HG03575 (cell line): ENCODE measurements at regions not wholly inside any gene's neighbourhood (a gene's known extent, or its start where the extent isn't known, plus 50 kb on each side); places are given as distances from the start of the nearest gene placed in this dataset.

Experiments used
- ATAC-seq: cut with Tn5 transposase; IDR thresholded peaks from one replicate; pipeline ENCODE4 v1.9.1; 2021; ENCODE audit not compliant: unreplicated experiment, insufficient number of reproducible peaks, low FRiP score; ENCODE audit errors: extremely low read depth

DNA sequence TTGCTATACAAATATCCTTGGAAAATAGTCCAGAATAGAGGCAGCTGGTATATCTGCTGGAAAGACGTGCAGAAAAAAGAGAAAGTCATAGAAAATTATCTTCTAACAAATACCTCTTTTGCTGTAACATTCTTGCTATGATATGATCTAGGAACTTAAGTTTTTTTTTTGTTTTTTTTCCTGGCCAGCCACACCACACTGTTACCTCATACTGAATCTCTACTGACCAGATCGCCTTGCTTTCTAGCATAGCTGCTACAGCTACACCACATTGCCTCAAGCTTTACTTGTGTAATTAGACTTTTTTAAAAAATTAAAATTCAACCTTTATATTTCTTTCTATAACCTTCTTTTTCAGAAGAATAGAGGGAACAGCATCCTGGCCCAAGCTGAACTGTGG lies 142.2 kb upstream of the PRLR start:
- no peak for ATAC-seq

DNA sequence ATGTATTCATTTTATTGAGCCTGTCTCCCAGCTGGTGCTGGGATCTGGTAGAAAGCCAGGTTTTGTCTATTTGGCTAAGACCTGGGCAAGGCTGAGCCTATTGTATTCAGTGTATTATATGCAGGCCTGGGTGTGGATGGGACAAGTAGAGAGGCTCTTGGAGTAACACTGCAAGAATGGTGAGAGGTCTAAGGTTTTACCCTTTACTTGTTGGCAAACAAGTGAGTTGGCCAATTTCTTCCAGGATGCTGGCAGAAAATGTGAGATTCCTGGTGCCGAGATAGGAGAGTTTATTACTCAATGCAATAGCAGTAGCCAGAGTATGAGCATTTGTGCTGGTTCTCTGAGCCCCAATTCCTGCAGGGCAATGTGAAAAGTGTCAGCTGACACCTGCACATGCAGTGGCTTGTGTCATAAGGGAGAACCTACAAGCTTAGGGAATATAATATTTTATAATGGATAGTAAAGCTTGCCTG lies 141.7 kb upstream of the PRLR start:
- ATAC-seq: no peak

DNA sequence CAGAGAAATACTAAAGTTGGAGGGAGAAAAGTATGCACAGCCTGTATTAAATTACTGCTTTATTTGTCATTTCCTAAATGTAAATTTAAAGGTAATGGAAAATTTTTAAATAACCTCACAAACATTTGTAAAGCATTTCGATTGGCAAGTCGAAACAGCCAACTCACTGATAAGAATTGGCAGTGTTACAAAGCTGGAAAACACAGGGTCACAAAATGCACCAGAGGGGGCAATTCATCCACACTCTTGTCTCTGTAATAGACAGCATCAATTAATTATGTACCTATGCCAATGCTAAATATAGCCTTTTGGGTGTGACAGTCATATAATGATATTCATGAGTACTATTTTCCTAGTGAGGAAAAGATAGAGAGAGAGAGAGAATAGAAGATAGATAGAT lies 140.6 kb upstream of the PRLR start:
- no peak for ATAC-seq

DNA sequence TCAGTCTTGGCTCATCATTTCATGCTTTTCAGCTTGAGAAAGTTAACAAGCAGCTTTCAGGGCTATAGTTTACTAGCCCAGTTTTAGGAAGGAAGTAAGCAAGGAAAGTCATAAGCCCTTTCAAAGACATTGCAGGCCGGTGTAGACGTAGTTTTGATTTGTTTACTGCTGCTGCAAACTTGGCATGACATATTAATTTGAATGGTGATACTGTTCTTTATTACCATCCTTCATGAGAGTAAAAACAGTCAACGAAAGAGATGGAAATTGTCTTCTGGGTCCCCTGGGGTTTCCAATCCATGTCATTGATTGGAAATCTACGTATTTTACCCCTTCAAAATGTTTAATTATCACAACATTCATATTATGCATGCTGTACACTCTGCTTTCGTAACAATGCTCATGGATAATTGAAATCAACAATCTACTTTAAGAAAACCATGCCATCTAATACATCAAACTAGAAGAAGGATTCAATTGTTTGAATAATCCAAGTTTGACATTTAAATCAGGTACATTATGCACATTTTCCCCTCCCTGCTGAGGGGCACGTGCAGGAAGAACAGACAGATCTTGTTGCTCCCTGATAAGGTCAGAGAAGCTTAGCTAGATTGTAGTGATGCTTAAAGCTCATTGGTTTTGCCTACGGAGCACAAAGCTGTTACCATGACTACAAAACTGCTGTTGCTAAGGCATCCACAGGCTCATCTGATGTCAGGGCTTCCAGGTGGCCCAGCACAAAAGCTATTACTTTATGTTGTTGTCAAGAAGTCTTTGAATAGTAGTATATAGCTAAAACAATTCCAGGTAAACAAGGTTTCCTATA lies 139.9 kb upstream of the PRLR start:
- no peak for ATAC-seq

DNA sequence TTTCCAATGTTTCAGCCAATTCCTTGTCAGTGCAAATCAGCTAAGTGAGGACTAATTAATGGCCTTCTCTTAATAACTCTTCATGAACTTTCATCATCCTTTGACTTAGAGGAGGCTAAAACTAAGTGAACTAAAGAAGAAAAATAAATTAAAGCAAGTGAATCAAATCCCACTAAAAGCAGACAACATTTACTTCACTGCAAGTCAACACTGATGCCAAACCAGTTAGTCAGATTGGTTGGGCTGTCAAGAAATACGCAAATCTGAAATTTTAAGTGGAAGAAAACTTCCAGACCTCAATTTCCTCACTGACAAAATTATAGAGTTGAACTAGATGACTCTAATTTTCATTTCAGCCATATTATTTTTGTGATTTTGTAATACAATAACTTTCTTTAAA lies 137.2 kb upstream of the PRLR start:
- no peak for ATAC-seq

DNA sequence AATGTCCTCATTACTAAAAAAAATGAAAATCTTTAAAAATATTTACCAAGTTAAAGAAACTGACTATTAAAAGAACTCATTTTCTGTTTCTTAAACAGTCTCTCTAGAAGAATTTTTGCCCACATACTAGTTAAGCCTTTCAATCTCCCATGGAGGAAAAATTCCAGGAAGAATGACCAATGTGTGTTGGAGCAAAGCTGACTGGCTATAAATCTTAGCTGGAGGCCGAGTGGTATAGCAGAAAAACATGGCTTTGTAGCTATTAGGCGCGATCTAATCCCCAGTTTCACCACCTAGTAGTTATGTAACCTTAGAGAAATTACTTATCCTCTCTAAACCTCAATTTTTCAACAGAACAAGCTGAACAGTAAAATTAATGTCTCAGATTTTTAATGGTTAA lies 135.5 kb upstream of the PRLR start:
- no peak for ATAC-seq

DNA sequence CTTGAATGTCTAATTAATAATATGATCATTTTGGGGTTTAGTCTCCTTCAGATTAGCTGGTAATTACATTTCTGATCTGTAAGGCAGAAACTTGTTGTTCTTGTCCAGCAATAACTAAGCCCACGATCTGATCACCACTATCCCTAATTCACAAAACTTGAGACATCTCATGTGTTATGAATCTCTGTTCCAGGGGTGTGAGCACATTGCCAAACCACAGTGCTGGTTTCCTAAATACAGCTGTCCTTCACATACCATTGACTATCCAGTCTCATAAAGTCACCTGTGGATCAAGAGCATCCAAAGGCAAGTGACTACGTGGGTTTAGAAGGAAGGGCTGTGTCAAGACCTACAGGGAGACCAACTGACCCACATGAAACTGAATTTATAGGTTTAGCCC lies 134.1 kb upstream of the PRLR start:
- no peak for ATAC-seq

DNA sequence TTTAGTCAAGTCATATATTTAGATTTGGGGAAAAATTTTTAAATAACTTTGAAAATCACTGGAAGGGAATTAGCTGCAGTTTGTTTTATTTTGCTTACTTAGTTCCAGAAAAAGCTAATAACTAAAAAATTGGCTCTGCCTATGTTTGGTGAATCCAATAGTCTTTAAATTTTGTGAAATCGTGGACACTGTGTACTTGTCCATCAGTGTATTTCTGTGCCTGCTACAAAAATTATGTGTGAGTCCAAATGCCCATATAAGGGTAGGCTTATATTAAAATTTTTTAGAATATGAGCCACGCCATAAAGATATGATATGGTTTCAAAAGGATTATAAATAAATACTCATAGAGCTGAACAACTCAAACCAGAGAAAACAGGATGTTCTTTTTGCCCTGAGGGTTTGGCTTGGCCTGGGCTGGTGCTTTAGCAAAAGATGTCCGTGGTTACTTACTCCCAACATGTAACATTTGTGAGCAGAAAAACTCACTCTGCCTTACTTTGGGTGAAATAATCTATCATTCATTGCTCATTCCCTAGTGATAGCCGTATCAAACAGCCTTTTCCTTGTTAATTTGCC lies 133.2 kb upstream of the PRLR start:
- no peak for ATAC-seq

DNA sequence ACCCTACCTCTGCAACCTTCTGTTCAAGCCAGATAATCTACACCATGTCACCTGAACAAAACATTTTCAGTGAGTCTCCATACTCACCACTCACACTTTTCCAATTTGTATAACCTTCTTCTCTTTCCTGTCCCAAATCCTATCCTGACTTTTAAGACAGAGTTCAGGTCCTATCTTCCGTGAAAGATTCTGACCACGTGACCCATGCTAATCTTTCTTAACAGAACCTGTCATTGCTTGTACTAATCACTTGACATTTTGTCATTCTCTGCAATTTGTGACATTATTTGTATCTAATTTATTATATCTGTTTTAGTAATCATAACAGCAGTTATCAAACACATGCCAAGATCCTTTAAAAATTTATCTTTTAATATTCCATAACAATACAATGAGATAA lies 132.5 kb upstream of the PRLR start:
- ATAC-seq: no peak

DNA sequence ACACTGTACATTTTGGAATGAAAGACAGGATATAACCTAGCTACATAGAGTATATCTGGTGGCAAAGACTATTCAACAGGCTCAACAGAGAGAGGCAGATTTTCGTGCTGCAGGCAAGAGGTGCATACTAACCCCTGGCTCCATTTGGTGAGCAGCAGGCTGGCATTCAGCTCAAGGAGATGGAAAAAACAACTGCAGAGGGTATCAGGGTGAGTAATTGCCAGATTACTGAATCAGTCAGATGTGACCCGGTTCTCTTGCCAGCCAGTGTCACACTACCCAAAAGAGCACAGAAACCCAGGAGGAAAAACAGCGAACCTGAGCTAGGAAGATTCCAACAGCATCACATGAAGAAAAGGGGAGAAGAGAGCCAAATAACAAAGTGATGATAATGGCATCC lies 130.4 kb upstream of the PRLR start:
- no peak for ATAC-seq

DNA sequence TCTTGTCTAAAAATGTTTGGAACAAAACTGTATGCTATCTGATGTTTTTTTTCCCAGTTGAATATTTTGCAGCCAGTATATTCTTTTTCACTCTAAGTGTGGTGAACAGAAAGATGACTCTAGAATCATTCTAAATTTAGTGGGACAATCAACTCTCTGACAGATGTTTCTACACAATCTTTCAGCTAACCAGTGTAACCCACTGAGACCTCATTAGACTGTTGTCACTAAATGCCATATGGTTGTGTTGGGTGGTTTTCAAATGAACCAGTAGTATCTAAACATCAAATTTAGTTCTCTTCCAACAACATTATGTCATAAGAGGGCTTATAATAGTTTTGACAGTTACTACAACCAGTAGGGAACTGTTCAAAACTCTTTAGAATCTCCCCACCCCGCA lies 129.6 kb upstream of the PRLR start:
- no peak for ATAC-seq

DNA sequence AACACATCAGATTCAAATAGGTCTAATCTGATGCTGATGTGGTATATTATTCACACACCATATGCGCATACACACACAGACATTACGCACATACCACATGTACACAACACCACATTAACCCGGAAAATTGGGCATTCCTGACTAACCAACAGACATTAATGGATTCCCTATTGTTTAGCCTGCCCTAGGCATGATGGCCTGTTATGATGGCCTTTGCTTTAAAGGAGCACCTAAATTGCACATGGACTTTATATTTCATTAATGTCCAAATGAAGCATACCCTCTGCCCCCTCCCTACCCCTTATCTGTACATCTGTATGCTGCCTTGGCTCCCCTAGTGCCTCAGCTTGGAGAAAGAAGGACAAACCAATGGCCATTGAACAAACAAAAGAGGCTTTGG lies 127.7 kb upstream of the PRLR start:
- ATAC-seq: no peak

DNA sequence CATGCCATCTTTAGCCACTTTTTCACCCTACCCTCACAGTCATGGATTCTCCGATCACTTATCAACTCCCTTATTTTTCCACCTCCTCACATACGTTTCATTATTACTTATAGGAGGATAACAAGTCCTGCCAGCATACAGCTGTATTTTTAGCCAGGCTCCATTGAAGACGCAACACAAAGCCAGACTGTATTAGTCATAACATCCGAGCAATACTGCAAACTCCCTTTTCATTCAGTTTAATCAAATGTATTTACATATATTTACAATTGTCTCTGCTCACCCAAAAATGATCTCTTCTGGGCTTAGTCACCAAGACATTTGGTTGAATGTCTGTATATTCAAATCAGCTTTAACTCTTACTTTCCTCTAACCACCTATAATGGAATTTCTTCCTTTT lies 126.4 kb upstream of the PRLR start:
- ATAC-seq: no peak

DNA sequence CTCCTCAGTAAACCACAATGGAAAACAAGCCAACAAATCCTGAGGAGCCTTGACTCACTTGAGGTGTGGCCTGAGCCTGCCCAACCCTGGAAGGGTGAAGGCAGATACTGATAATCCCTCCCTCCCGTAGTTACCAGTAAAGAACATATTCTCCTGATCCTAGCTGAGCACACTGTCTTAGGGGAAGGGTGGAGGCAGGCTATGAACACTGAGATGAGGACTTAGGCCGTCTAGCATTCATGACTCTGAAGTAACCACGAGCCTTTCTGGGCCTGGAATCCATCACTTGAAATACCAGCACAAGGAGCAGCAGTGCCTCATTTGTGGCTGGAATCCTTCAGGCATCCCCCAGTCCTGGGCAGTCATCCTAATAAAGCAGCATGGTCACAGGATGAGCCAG lies 124.5 kb upstream of the PRLR start:
- ATAC-seq: no peak

DNA sequence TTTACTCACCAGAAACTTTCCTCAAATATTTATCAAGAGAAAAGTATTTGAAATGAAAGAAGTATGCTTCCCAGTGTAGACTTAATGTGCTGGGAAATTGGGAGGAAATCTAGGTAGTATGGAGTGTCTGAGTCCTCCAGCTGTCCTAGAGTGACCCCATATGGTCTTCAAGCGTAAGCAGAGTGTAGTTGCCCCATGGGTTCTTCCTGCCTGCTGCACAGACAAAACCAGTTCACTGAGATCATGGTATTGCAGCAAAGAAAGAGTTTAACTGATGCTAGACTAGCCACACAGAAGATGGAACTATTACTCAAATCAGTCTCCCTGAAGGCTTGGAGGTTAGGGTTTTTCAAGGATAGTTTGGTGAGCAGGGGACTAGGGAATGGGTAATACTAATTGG lies 114.9 kb upstream of the PRLR start:
- no peak for ATAC-seq

DNA sequence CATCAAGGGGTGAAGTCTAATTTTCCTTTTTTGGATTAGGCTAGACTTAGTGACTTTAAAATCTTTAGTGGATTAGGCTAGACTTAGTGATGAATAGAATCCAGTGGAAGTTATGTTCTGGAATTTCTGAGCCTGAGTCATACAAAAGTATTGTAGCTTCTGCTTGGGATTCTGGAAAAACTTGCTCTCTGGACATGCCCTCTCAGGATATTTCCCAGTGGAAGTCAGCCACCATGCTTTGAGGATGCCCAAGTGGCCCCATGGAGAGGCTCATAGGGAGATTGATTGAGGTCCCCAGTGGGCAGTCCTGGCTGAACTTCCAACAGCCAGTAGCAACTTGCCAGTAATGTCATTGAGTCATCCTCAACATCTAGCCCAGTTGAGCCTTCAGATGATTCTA lies 112.4 kb upstream of the PRLR start:
- no peak for ATAC-seq

DNA sequence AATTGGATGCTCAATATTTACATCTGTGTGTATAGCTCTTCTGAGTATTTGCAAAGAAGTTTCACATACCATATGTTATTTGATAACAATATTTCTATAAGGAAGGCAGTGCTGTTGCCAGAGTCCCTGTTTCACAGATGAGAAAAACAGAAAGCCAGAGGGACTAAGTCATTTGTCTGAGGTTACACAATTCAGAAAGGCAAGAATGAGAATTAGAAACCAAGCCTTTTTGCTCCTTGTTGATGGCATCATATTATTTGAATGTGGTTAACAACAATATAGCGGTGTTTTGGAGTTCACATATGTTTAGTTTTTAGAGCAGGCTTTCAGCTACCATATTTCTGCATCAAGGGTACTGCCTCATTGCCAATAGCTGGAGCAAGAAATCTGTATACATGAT lies 110.9 kb upstream of the PRLR start:
- ATAC-seq: no peak

DNA sequence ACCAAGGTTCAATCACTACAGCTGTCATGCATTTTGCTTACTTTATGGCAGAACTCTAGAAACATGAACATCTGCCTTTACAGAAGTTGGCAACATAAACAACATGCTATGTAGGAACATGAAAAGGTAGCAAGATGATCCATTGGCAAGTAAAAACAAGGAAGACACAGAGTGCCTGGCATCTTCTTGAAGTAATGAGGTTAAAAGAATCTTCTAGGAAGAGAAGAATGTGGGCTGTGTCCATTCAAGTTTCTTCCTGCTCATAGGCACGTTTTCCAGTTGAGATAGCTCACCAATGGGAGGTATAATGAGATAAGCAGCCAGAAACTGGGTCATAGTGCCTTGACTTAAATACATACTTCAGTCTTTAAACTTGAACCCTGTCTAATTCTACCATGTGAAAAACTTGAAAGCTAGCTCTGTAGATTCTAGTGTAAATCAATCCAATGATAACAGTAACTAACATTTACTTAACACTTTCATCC lies 109.4 kb upstream of the PRLR start:
- no peak for ATAC-seq

DNA sequence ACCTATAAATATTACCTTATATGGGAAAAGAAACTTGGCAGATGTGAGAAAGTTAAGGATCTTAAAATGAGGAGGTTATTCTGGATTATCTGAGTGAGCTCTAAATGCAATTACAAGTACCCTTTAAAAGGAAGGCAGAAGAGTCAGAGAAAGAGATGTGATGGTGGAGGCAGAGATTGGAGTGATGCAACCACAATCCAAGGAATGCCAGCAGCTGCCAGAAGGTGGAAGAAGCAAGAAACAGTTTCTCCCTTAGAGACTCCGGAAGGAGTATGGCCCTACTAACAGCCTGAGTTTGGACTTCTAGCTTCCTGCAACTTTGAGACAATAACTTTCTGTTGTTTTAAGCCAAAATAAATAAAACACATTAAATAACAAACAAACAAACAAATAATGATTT lies 108.7 kb upstream of the PRLR start:
- no peak for ATAC-seq

DNA sequence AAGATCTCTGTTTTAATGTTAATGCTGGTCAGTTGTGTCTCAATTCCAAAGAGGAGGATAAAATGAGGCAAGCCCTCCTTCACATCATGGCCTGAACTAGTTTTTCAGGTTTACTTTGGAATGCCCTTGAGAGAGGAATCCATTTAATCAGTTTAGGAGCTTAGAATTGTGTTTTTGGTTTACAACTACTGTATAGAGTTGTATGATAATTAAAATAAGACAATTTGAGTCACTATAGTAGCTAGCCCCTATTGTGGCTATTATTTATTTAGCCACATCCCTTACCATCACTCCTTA lies 107.8 kb upstream of the PRLR start:
- no peak for ATAC-seq
